B cell (primary cell): ENCODE measurements at regions not wholly inside any gene's neighbourhood (a gene's known extent, or its start where the extent isn't known, plus 50 kb on each side); places are given as distances from the start of the nearest gene placed in this dataset.

ENCODE experiments used
- ATAC-seq: fragments of 200-7000 bp; cut with Tn5 transposase; one replicate; pipeline ENCODE4 v1.10.0; 2021; ENCODE audit warnings: low read depth, mild to moderate bottlenecking, moderate number of reproducible peaks, moderate library complexity
- CTCF ChIA-PET: fragments of 350-600 bp; sonication (Branson Sonifier 250); formaldehyde crosslinking; loops from one replicate; lab custom pipeline; 2021; ENCODE audit warnings: antibody characterized with exemption, inconsistent platforms; lab: Charles Lee
- POLR2A ChIA-PET: fragments of 350-600 bp; sonication (Branson Sonifier 250); formaldehyde crosslinking; loops from one replicate; lab custom pipeline; 2021; ENCODE audit warnings: antibody characterized with exemption; lab: Charles Lee
- DNase-seq: peaks from one replicate; pipeline ENCODE4 v3.0.0; 2013
- H2AFZ ChIP-seq: 2 replicates; pipeline ENCODE4 v1.6.1; 2012; ENCODE audit warnings: mild to moderate bottlenecking, low read depth, low read length; ENCODE audit not compliant: insufficient read depth, poor library complexity, severe bottlenecking
- H3K27ac ChIP-seq, 2 donors: 1 replicate in 1 of 2; 2 replicates in 1 of 2; pipeline ENCODE4 v1.5.1; 2012 to 2013; ENCODE audit warnings: low read length in 2 of 2, mild to moderate bottlenecking in 2 of 2, moderate library complexity in 1 of 2
- H3K27me3 ChIP-seq, 4 experiments: fragments of 200-600 bp in 1 of 4; sonication (generic) in 1 of 4; replicated peaks in 1 of 4; 1 replicate in 2 of 4; 2 replicates in 2 of 4; pipeline versions ENCODE4 v1.6.1 to v1.7.0; 2013 to 2016; ENCODE audit warnings: low read length in 3 of 4, mild to moderate bottlenecking in 2 of 4, mixed read lengths in 1 of 4, moderate library complexity in 1 of 4; ENCODE audit not compliant: insufficient read depth in 4 of 4, control insufficient read depth in 3 of 4; ENCODE audit errors: control extremely low read depth in 1 of 4
- H3K36me3 ChIP-seq, 2 experiments: replicated peaks in 1 of 2; 1 replicate in 1 of 2; 2 replicates in 1 of 2; pipeline versions ENCODE4 v1.6.1 to v1.7.1; 2013; ENCODE audit warnings: low read length in 1 of 2; ENCODE audit not compliant: insufficient read depth in 2 of 2, control insufficient read depth in 1 of 2; ENCODE audit errors: control extremely low read depth in 1 of 2, extremely low read depth in 1 of 2
- H3K4me1 ChIP-seq, 2 donors: fragments of 200-600 bp in 1 of 2; sonication (generic) in 1 of 2; 1 replicate in 1 of 2; 2 replicates in 1 of 2; pipeline versions ENCODE4 v1.5.1 to v1.6.1; 2013 to 2017; ENCODE audit warnings: low read length in 2 of 2; ENCODE audit not compliant: control insufficient read depth in 2 of 2, insufficient read depth in 2 of 2
- H3K4me2 ChIP-seq: replicated peaks from 2 replicates; pipeline ENCODE3; 2012; ENCODE audit warnings: mild to moderate bottlenecking, low read depth, low read length; ENCODE audit not compliant: poor library complexity, severe bottlenecking
- H3K4me3 ChIP-seq, 5 experiments: fragments of 200-600 bp in 1 of 5; sonication (generic) in 1 of 5; 1 replicate in 3 of 5; 2 replicates in 2 of 5; pipeline versions ENCODE4 v1.5.1 to v1.7.0; 2011 to 2016; ENCODE audit warnings: low read length in 4 of 5, mild to moderate bottlenecking in 4 of 5, low read depth in 2 of 5, control low read depth in 1 of 5, moderate library complexity in 1 of 5; ENCODE audit not compliant: insufficient read depth in 1 of 5; ENCODE audit errors: control extremely low read depth in 1 of 5, extremely low read depth in 1 of 5
- H3K79me2 ChIP-seq: fragments of 200-600 bp; sonication (generic); one replicate; pipeline ENCODE4 v1.6.0; 2016; ENCODE audit warnings: low read length; ENCODE audit not compliant: control insufficient read depth, insufficient read depth
- H3K9ac ChIP-seq: fragments of 200-600 bp; sonication (generic); 2 replicates; pipeline ENCODE4 v1.6.1; 2017; ENCODE audit warnings: mild to moderate bottlenecking, low read length, moderate library complexity
- H3K9me3 ChIP-seq, 3 donors: one replicate each; pipeline versions ENCODE4 v1.6.1 to v1.7.1; 2013; ENCODE audit warnings: low read length in 2 of 3; ENCODE audit not compliant: control insufficient read depth in 2 of 3, insufficient read depth in 1 of 3; ENCODE audit errors: control extremely low read depth in 1 of 3
- H4K20me1 ChIP-seq: 2 replicates; pipeline ENCODE4 v1.6.0; 2012; ENCODE audit warnings: mild to moderate bottlenecking, low read length; ENCODE audit not compliant: insufficient read depth, control insufficient read depth, poor library complexity, severe bottlenecking
- H3K27ac Mint-ChIP-seq: one replicate; pipeline ENCODE4 v1.8.0; 2021; ENCODE audit warnings: mixed read lengths
- H3K27me3 Mint-ChIP-seq: one replicate; pipeline ENCODE4 v1.8.0; 2021; ENCODE audit warnings: mixed read lengths
- H3K4me1 Mint-ChIP-seq: one replicate; pipeline ENCODE4 v1.8.0; 2021; ENCODE audit warnings: mixed read lengths
- H3K4me3 Mint-ChIP-seq: one replicate; pipeline ENCODE4 v1.8.0; 2021; ENCODE audit warnings: mixed read lengths
- H3K9me3 Mint-ChIP-seq: one replicate; pipeline ENCODE4 v1.8.0; 2022; ENCODE audit warnings: mixed read lengths; ENCODE audit not compliant: insufficient read depth
- EZH2 ChIP-seq: IDR thresholded peaks from 2 replicates; pipeline ENCODE4 v1.6.1; 2012; ENCODE audit warnings: borderline replicate concordance, low read depth, mild to moderate bottlenecking, moderate library complexity, low read length; ENCODE audit not compliant: insufficient read depth, poor library complexity, severe bottlenecking
- WGBS: methylation state at CpG from one replicate; pipeline ENCODE4 v1.1.5; 2013; ENCODE audit warnings: missing lambda C conversion rate; ENCODE audit not compliant: insufficient coverage; 5-methylcytosine and 5-hydroxymethylcytosine counted together
- intact Hi-C: fragments of 100-400 bp; cut with micrococcal nuclease; formaldehyde crosslinking; loops from one replicate; pipeline ENCODE4 v1.10.0; 2022
- TF ChIP-seq, protein P1 (sequence below): fragments of 200-600 bp; IDR thresholded peaks from one replicate; pipeline ENCODE4 v1.8.0; 2022; ENCODE audit warnings: antibody characterized with exemption, mild to moderate bottlenecking

DNA sequence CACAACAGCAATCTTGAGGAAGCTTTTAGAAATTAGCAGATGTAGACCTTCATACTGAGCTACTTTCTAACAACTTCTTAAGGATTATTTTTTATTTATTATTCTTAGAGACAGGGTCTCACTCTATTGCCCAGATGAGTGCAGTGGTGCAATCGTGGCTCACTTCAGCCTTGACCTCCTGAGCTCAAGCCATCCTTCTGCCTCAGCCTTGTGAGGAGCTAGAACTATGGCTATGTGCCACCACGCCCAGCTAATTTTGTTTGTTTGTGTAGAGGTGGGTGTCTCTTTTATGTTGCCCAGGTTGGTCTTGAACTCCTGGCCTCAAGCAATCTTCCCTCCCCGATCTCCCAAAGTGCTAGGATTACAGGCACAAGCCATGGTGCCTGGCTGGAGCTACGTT lies 200.6 kb downstream of the TSHZ3 start:
- CTCF ChIA-PET = no interaction called here

DNA sequence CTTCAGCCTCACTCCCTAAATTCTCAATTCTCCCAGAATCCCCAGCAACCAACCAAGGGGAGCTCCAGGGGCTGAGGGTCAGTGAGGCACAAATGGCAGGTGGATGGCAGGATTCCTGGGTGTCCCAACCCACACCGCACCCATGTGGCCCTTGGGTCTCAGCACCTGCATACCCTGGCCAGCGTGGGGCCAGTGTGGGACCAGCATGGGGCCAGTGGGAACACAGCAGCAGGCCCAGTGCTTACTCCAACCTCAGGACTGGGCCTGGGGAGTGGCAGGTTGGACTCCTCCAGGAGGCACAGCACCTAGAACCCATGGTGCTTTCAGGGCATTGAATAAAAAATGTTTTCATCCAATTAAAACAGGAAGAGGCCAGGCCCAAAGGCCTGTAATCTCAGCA lies 202.0 kb downstream of the TSHZ3 start:
- H3K27ac Mint-ChIP-seq = no peak overlapping the region
- DNase-seq = no peak
- Histone ChIP-seq H3K79me2 (no peaks in the 10 kb centered on the region), H3K4me1 (no peaks in the 10 kb centered on the region), H3K27ac (no peak overlapping the region), H3K9ac (no peak overlapping the region), H2AFZ (no peak overlapping the region), H3K9me3 (peaks cover 0 to 34% (median 0%) of the 10 kb centered on the region in 3 donors), H3K27me3 (no peaks in the 10 kb centered on the region), H3K36me3 (no peaks in the 10 kb centered on the region), H3K4me3 (no peak overlapping the region), H3K4me2 (no peak overlapping the region), H4K20me1 (no peaks in the 10 kb centered on the region)
- H3K4me3 Mint-ChIP-seq = no peak overlapping the region
- H3K9me3 Mint-ChIP-seq = no peaks in the 10 kb centered on the region
- 88% methylated on average over 2 of the region's 2 CpGs for WGBS
- ATAC-seq = no peak
- H3K4me1 Mint-ChIP-seq = no peaks in the 10 kb centered on the region
- POLR2A ChIA-PET = no interaction called here
- CTCF ChIA-PET = no interaction called here
- no peaks in the 10 kb centered on the region for H3K27me3 Mint-ChIP-seq
- TF ChIP-seq, protein P1, sequence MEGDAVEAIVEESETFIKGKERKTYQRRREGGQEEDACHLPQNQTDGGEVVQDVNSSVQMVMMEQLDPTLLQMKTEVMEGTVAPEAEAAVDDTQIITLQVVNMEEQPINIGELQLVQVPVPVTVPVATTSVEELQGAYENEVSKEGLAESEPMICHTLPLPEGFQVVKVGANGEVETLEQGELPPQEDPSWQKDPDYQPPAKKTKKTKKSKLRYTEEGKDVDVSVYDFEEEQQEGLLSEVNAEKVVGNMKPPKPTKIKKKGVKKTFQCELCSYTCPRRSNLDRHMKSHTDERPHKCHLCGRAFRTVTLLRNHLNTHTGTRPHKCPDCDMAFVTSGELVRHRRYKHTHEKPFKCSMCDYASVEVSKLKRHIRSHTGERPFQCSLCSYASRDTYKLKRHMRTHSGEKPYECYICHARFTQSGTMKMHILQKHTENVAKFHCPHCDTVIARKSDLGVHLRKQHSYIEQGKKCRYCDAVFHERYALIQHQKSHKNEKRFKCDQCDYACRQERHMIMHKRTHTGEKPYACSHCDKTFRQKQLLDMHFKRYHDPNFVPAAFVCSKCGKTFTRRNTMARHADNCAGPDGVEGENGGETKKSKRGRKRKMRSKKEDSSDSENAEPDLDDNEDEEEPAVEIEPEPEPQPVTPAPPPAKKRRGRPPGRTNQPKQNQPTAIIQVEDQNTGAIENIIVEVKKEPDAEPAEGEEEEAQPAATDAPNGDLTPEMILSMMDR = no peak
- TF ChIP-seq EZH2 = no peak
- intact Hi-C loops = no loop called here

More for the DNA sequence above, 200.6 kb downstream of the TSHZ3 start:
- peaks cover 0 to 29% (median 0%) of the 10 kb centered on the region in 3 donors for H3K9me3 ChIP-seq
- Mint-ChIP-seq H3K27me3 (no peaks in the 10 kb centered on the region), H3K4me3 (no peak overlapping the region), H3K27ac (no peak overlapping the region), H3K9me3 (no peaks in the 10 kb centered on the region), H3K4me1 (no peaks in the 10 kb centered on the region)
- no peaks in the 10 kb centered on the region for H3K27me3 ChIP-seq
- no peaks in the 10 kb centered on the region for H3K4me1 ChIP-seq
- ATAC-seq (no peak), DNase-seq (no peak)
- no peak overlapping the region for H3K27ac ChIP-seq
- no peaks in the 10 kb centered on the region for H4K20me1 ChIP-seq
- no peak overlapping the region for H3K4me2 ChIP-seq
- no peak overlapping the region for H3K9ac ChIP-seq
- no peak overlapping the region for H3K4me3 ChIP-seq
- H3K79me2 ChIP-seq = no peaks in the 10 kb centered on the region
- intact Hi-C loops = no loop called here
- no peak overlapping the region for H2AFZ ChIP-seq
- no peaks in the 10 kb centered on the region for H3K36me3 ChIP-seq
- 80% methylated on average over 2 of the region's 4 CpGs for WGBS
- POLR2A ChIA-PET = no interaction called here
- no peak for TF ChIP-seq EZH2
